Naive thymus-derived CD8-positive, alpha-beta T cell (primary cell): ENCODE measurements at regions not wholly inside any gene's neighbourhood (a gene's known extent, or its start where the extent isn't known, plus 50 kb on each side); places are given as distances from the start of the nearest gene placed in this dataset.

Experiments
- ATAC-seq, 2 donors: fragments of 150-1000 bp; cut with Tn5 transposase in 1 of 2; sonication (Bioruptor Pico), chemical (Tn5 transposase) in 1 of 2; 1 replicate in 1 of 2; 2 replicates in 1 of 2; pipeline ENCODE4 v1.10.0; 2021; ENCODE audit warnings: mild to moderate bottlenecking in 2 of 2, moderate library complexity in 2 of 2
- POLR2A ChIA-PET: fragments of 350-600 bp; sonication (Branson Sonifier 250); formaldehyde crosslinking; loops from one replicate; lab custom pipeline; 2021; ENCODE audit warnings: antibody characterized with exemption; lab: Charles Lee
- DNase-seq, 10 donors: peaks; one replicate each; pipeline versions ENCODE4 v3.0.0 to v3.0.0-alpha.2; 2020 to 2022
- H3K27ac Mint-ChIP-seq, 10 donors: one replicate each; pipeline ENCODE4 v1.8.0; 2020 to 2022; ENCODE audit warnings: mild to moderate bottlenecking in 10 of 10, mixed read lengths in 10 of 10, moderate library complexity in 4 of 10, inconsistent platforms in 1 of 10
- H3K27me3 Mint-ChIP-seq, 5 donors: one replicate each; pipeline ENCODE4 v1.8.0; 2021 to 2022; ENCODE audit warnings: mixed read lengths in 5 of 5
- H3K36me3 Mint-ChIP-seq, 3 donors: one replicate each; pipeline ENCODE4 v1.8.0; 2020 to 2022; ENCODE audit warnings: mixed read lengths in 3 of 3, mild to moderate bottlenecking in 2 of 3, inconsistent platforms in 1 of 3
- H3K4me1 Mint-ChIP-seq, 4 donors: one replicate each; pipeline ENCODE4 v1.8.0; 2021 to 2022; ENCODE audit warnings: mixed read lengths in 4 of 4
- H3K4me3 Mint-ChIP-seq, 10 donors: one replicate each; pipeline ENCODE4 v1.8.0; 2020 to 2022; ENCODE audit warnings: mild to moderate bottlenecking in 10 of 10, mixed read lengths in 10 of 10, moderate library complexity in 6 of 10, inconsistent platforms in 1 of 10
- H3K9me3 Mint-ChIP-seq, 9 donors: one replicate each; pipeline ENCODE4 v1.8.0; 2020 to 2022; ENCODE audit warnings: mixed read lengths in 9 of 9, mild to moderate bottlenecking in 3 of 9, inconsistent platforms in 1 of 9, moderate library complexity in 1 of 9

GRCh38 chr6:153758516-153758915 lies 280.5 kb upstream of the OPRM1 start:
- H3K9me3 Mint-ChIP-seq: peaks cover 0 to 6% (median 0%) of the 10 kb centered on the region in 9 donors

DNA sequence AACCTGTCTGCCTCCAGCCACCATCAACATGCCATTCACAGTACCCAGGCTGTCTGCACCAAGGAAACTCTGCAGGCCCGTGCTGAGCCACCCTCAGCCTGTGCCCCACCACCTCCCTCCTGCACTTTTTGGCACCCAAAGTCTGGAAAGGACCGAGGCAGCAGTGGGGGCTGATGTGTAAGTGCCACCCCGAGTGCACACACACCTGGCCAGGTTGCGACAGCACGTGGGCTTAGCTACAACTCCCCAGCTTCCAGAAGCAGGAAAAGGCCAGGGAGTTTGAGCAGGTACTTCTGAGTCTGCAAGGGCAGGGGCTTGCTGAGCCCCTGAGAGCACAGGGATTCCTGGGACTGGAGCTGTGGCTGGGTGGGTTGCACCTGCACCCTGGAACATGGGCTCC lies 303.3 kb upstream of the OPRM1 start:
- no peak for ATAC-seq
- peaks cover 0 to 16% (median 1%) of the 10 kb centered on the region in 9 donors for H3K9me3 Mint-ChIP-seq
- no peaks in the 10 kb centered on the region for H3K36me3 Mint-ChIP-seq

More at GRCh38 chr6:153758516-153758915, 280.5 kb upstream of the OPRM1 start:
- POLR2A ChIA-PET: no interaction called here
- Mint-ChIP-seq H3K36me3 (no peaks in the 10 kb centered on the region), H3K27ac (no peak overlapping the region), H3K4me1 (no peaks in the 10 kb centered on the region), H3K4me3 (no peak overlapping the region), H3K27me3 (peaks cover 0 to 13% (median 4%) of the 10 kb centered on the region in 5 donors)
- no peak for DNase-seq
- no peak for ATAC-seq

DNA sequence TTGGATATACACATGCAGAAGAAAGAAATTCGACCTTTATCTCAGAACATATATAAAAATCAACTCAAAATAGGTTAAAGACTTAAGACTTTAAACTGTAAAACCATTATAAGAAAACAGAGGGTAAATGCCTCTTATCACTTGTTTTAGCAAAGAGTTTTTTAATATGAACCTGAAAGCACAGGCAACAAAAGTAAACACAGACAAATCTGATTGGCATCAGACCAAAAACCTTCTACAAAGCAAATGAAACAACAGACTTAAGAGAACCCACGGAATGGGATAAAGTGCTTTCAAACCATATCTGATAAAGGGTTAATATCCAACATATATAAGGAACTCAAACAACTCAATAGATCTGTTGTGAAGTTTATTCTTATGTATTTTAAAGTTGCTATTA lies 309.9 kb upstream of the OPRM1 start:
- ATAC-seq (no peak), DNase-seq (no peak)
- H3K27me3 Mint-ChIP-seq: no peaks in the 10 kb centered on the region
- POLR2A ChIA-PET: no interaction called here
- no peaks in the 10 kb centered on the region for H3K4me1 Mint-ChIP-seq
- H3K4me3 Mint-ChIP-seq: no peak overlapping the region
- no peaks in the 10 kb centered on the region for H3K36me3 Mint-ChIP-seq
- H3K27ac Mint-ChIP-seq: no peak overlapping the region
- H3K9me3 Mint-ChIP-seq: peaks cover 0 to 3% (median 0%) of the 10 kb centered on the region in 9 donors

More for the DNA sequence above, 303.3 kb upstream of the OPRM1 start:
- Mint-ChIP-seq H3K4me3 (no peak overlapping the region), H3K27me3 (no peaks in the 10 kb centered on the region), H3K27ac (no peak overlapping the region), H3K4me1 (no peaks in the 10 kb centered on the region)
- DNase-seq: no peak
- POLR2A ChIA-PET: no interaction called here

- DNase-seq: no peak
- H3K4me1 Mint-ChIP-seq: no peaks in the 10 kb centered on the region
- no peak for ATAC-seq
- H3K4me3 Mint-ChIP-seq: no peak overlapping the region
- no peaks in the 10 kb centered on the region for H3K27me3 Mint-ChIP-seq
- POLR2A ChIA-PET: no interaction called here
- no peaks in the 10 kb centered on the region for H3K36me3 Mint-ChIP-seq
- H3K27ac Mint-ChIP-seq: no peak overlapping the region
- peaks cover 0 to 3% (median 0%) of the 10 kb centered on the region in 9 donors for H3K9me3 Mint-ChIP-seq
These were observed 311.2 kb upstream of the OPRM1 start for GRCh38 chr6:153727885-153728284.

- Mint-ChIP-seq H3K9me3 (peaks cover 0 to 3% (median 0%) of the 10 kb centered on the region in 9 donors), H3K4me1 (no peaks in the 10 kb centered on the region), H3K36me3 (no peaks in the 10 kb centered on the region), H3K4me3 (no peak overlapping the region), H3K27ac (no peak overlapping the region), H3K27me3 (peaks cover 0 to 1% (median 0%) of the 10 kb centered on the region in 5 donors)
- ATAC-seq (no peak), DNase-seq (no peak)
- POLR2A ChIA-PET: no interaction called here
These were observed 313.6 kb upstream of the OPRM1 start for GRCh38 chr6:153725456-153725855.

DNA sequence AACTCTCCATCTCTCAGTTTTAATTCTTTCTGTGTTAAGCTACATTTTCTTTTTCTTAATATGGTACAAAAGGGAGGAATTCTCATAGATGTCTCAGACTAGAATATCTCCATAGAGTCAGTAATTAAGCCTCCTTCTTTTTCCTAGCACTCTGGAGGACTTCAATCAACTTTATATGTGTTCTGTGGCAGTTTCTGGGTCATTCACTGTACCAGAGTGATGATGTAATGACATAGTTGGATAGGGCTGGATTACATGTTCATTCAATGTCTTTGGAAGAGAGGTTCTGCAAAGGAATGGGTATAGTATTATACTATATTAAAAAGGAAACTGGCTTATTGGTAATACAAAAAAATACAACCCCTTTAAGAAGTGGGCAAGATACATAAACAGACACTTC lies 318.3 kb upstream of the OPRM1 start:
- POLR2A ChIA-PET: no interaction called here
- DNase-seq (no peak), ATAC-seq (no peak)
- H3K4me3 Mint-ChIP-seq: no peak overlapping the region
- H3K9me3 Mint-ChIP-seq: peaks cover 0 to 3% (median 0%) of the 10 kb centered on the region in 9 donors
- peaks cover 0 to 1% (median 0%) of the 10 kb centered on the region in 5 donors for H3K27me3 Mint-ChIP-seq
- no peaks in the 10 kb centered on the region for H3K36me3 Mint-ChIP-seq
- no peaks in the 10 kb centered on the region for H3K4me1 Mint-ChIP-seq
- H3K27ac Mint-ChIP-seq: no peak overlapping the region

- H3K36me3 Mint-ChIP-seq: no peaks in the 10 kb centered on the region
- POLR2A ChIA-PET: no interaction called here
- ATAC-seq: no peak
- H3K4me3 Mint-ChIP-seq: no peak overlapping the region
- H3K9me3 Mint-ChIP-seq: peaks cover 0 to 24% (median 5%) of the 10 kb centered on the region in 9 donors
- H3K27ac Mint-ChIP-seq: no peak overlapping the region
- H3K27me3 Mint-ChIP-seq: no peaks in the 10 kb centered on the region
- DNase-seq: no peak
- no peaks in the 10 kb centered on the region for H3K4me1 Mint-ChIP-seq
These were observed 333.6 kb upstream of the OPRM1 start for GRCh38 chr6:153705429-153705828.

DNA sequence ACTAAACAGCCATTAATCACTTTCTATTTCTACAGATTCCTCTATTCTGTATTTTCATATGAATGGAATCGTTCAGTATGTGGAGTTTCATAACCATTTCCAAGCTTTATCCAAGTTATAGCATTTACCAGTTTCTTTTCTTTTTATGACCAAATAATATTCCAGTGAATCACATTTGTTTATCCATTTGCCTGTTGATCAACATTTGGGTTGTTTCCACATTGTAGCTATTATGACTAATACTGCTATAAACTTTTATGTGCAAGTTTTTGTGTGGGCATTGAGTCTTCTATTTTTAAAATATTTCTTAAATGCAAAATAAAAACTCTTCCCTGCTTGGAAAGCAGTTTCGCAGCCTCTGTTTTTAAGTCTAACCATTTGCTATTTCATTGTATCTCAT lies 336.4 kb upstream of the OPRM1 start:
- H3K4me3 Mint-ChIP-seq: no peak overlapping the region
- no peak for ATAC-seq
- no peaks in the 10 kb centered on the region for H3K27me3 Mint-ChIP-seq
- H3K4me1 Mint-ChIP-seq: no peaks in the 10 kb centered on the region
- DNase-seq: no peak
- no peaks in the 10 kb centered on the region for H3K36me3 Mint-ChIP-seq
- H3K27ac Mint-ChIP-seq: no peak overlapping the region
- POLR2A ChIA-PET: no interaction called here
- H3K9me3 Mint-ChIP-seq: peaks cover 0 to 24% (median 4%) of the 10 kb centered on the region in 9 donors

- peaks cover 0 to 9% (median 0%) of the 10 kb centered on the region in 9 donors for H3K9me3 Mint-ChIP-seq
- H3K27me3 Mint-ChIP-seq: no peaks in the 10 kb centered on the region
- no peak for DNase-seq
- no peak for ATAC-seq
- no peak overlapping the region for H3K27ac Mint-ChIP-seq
- H3K4me3 Mint-ChIP-seq: no peak overlapping the region
- no peaks in the 10 kb centered on the region for H3K4me1 Mint-ChIP-seq
- POLR2A ChIA-PET: no interaction called here
- no peaks in the 10 kb centered on the region for H3K36me3 Mint-ChIP-seq
These were observed 340.4 kb upstream of the OPRM1 start for GRCh38 chr6:153698637-153699036.

DNA sequence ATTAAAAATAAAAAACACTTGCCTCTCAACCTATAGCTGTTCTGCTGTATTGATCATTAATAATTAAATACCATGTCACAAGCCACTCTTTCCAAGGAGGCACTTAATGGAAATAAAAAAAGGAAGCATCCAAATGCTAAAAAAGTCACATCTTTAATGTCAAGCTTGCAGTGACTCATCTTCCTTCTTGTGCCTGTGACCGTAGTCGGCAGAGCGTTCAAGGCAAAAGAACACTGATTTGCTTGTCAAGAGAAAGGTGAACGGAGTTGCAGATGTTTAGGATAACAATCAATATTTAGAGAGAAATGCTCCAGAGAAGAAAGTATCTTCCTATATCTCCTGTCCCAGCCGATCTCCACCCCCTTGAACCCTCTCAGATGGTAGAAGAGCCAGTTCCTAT lies 341.0 kb upstream of the OPRM1 start:
- H3K36me3 Mint-ChIP-seq: no peaks in the 10 kb centered on the region
- peaks cover 0 to 9% (median 0%) of the 10 kb centered on the region in 9 donors for H3K9me3 Mint-ChIP-seq
- POLR2A ChIA-PET: no interaction called here
- no peak overlapping the region for H3K4me3 Mint-ChIP-seq
- no peak for ATAC-seq
- H3K27me3 Mint-ChIP-seq: no peaks in the 10 kb centered on the region
- DNase-seq: no peak
- no peak overlapping the region for H3K27ac Mint-ChIP-seq
- no peaks in the 10 kb centered on the region for H3K4me1 Mint-ChIP-seq

DNA sequence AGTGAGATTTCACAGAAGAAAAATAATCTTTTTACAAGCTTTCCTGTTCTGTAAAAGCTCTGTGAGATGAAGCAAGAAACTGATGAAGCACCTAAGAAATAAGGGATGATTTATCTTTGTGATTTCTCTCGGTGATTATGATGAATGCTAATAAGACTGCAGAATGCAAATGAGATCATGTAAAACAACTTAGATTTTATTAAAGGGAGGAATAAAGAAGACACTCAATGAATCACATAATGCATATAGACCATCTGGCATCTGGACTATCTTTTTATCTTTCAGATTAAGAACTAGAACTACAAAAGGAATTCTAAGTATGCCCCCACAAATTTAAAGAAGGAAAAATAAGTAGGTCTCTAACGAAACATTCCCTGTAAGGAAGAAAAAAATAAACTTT lies 361.5 kb upstream of the OPRM1 start:
- Mint-ChIP-seq H3K27ac (no peak overlapping the region), H3K4me3 (no peak overlapping the region), H3K27me3 (no peaks in the 10 kb centered on the region), H3K4me1 (no peaks in the 10 kb centered on the region), H3K9me3 (peaks cover 0 to 11% (median 7%) of the 10 kb centered on the region in 9 donors), H3K36me3 (no peaks in the 10 kb centered on the region)
- DNase-seq: no peak
- POLR2A ChIA-PET: no interaction called here
- no peak for ATAC-seq

GRCh38 chr6:153673750-153674149 lies 365.3 kb upstream of the OPRM1 start:
- no peak overlapping the region for H3K27ac Mint-ChIP-seq
- POLR2A ChIA-PET: no interaction called here
- no peak for ATAC-seq
- no peak overlapping the region for H3K4me3 Mint-ChIP-seq
- DNase-seq: no peak
- H3K27me3 Mint-ChIP-seq: peaks cover 0 to 3% (median 0%) of the 10 kb centered on the region in 5 donors
- no peaks in the 10 kb centered on the region for H3K36me3 Mint-ChIP-seq
- H3K9me3 Mint-ChIP-seq: peaks cover 0 to 4% (median 0%) of the 10 kb centered on the region in 9 donors
- no peaks in the 10 kb centered on the region for H3K4me1 Mint-ChIP-seq

- peaks cover 0 to 4% (median 0%) of the 10 kb centered on the region in 9 donors for H3K9me3 Mint-ChIP-seq
- H3K4me3 Mint-ChIP-seq: no peak overlapping the region
- POLR2A ChIA-PET: no interaction called here
- no peaks in the 10 kb centered on the region for H3K4me1 Mint-ChIP-seq
- H3K36me3 Mint-ChIP-seq: no peaks in the 10 kb centered on the region
- no peak for DNase-seq
- H3K27me3 Mint-ChIP-seq: peaks cover 0 to 3% (median 0%) of the 10 kb centered on the region in 5 donors
- no peak overlapping the region for H3K27ac Mint-ChIP-seq
- ATAC-seq: no peak
These were observed 365.8 kb upstream of the OPRM1 start for GRCh38 chr6:153673225-153673624.

GRCh38 chr6:153670403-153671026 lies 368.5 kb upstream of the OPRM1 start:
- Mint-ChIP-seq H3K9me3 (peaks cover 0 to 3% (median 0%) of the 10 kb centered on the region in 9 donors), H3K4me1 (no peaks in the 10 kb centered on the region), H3K36me3 (no peaks in the 10 kb centered on the region), H3K27me3 (peaks cover 0 to 3% (median 0%) of the 10 kb centered on the region in 5 donors), H3K4me3 (no peak overlapping the region), H3K27ac (no peak overlapping the region)
- POLR2A ChIA-PET: no interaction called here
- DNase-seq (no peak), ATAC-seq (no peak)
